ENCODE measurements at regions not wholly inside any gene's neighbourhood (a gene's known extent, or its start where the extent isn't known, plus 50 kb on each side); places are given as distances from the start of the nearest gene placed in this dataset.

GRCh38 chr5:60489377-60489776, 210.6 kb downstream of the DEPDC1B start:
- Mint-ChIP-seq H3K9me3 (no peaks in the 10 kb centered on the region), H3K27ac (no peak overlapping the region), H3K4me3 (no peak overlapping the region), H3K36me3 (ENCODE audit: insufficient read depth in 1 of 3, low read depth in 3 of 3) (no peaks in the 10 kb centered on the region), H3K27me3 (ENCODE audit: low read depth) (no peaks in the 10 kb centered on the region), H3K4me1 (peaks cover 10% of the 10 kb centered on the region in 2 experiments)
- no peaks in the 10 kb centered on the region for H3K9me3 ChIP-seq (ENCODE audit: control insufficient read depth, low read depth, low read length)
- H3T11ph ChIP-seq (ENCODE audit: low read length) = no peak overlapping the region
- H2BK5ac ChIP-seq (ENCODE audit: insufficient read length, low read length) = no peak overlapping the region
- no peak overlapping the region for H2BK12ac ChIP-seq (ENCODE audit: insufficient read length, low read depth, low read length)
- no peak overlapping the region for H4K5ac ChIP-seq (ENCODE audit: insufficient read length, low read depth, low read length)
- H2AFZ ChIP-seq (ENCODE audit: low read length) = no peak overlapping the region
- no peaks in the 10 kb centered on the region for H4K20me1 ChIP-seq (ENCODE audit: control insufficient read depth, insufficient read depth, insufficient read length)
- no peaks in the 10 kb centered on the region for H3K27me3 ChIP-seq (ENCODE audit: insufficient read depth, low read length)
- H4K8ac ChIP-seq (replicated peaks; ENCODE audit: insufficient read length, low read depth, low read length) = no peak overlapping the region
- H2BK15ac ChIP-seq (ENCODE audit: low read depth, low read length) = no peak overlapping the region
- H3K23me2 ChIP-seq (ENCODE audit: insufficient read length, low read depth, low read length, poor library complexity, severe bottlenecking) = no peaks in the 10 kb centered on the region
- H3K14ac ChIP-seq (ENCODE audit: insufficient read depth, low read length) = no peak overlapping the region
- no peaks in the 10 kb centered on the region for H3K79me1 ChIP-seq (ENCODE audit: insufficient read depth, low read depth, low read length, poor library complexity, severe bottlenecking)
- no peak overlapping the region for H3K56ac ChIP-seq (ENCODE audit: insufficient read length, low read depth, low read length)
- no peak overlapping the region for H3K9ac ChIP-seq (ENCODE audit: extremely low read depth, insufficient read length, low read length)
- no peak overlapping the region for H3K27ac ChIP-seq (ENCODE audit: insufficient read length, low read depth, low read length)
- TF ChIP-seq, protein P1, sequence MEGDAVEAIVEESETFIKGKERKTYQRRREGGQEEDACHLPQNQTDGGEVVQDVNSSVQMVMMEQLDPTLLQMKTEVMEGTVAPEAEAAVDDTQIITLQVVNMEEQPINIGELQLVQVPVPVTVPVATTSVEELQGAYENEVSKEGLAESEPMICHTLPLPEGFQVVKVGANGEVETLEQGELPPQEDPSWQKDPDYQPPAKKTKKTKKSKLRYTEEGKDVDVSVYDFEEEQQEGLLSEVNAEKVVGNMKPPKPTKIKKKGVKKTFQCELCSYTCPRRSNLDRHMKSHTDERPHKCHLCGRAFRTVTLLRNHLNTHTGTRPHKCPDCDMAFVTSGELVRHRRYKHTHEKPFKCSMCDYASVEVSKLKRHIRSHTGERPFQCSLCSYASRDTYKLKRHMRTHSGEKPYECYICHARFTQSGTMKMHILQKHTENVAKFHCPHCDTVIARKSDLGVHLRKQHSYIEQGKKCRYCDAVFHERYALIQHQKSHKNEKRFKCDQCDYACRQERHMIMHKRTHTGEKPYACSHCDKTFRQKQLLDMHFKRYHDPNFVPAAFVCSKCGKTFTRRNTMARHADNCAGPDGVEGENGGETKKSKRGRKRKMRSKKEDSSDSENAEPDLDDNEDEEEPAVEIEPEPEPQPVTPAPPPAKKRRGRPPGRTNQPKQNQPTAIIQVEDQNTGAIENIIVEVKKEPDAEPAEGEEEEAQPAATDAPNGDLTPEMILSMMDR (conservative IDR thresholded peaks at IDR 0.05) = no peak
- no peak overlapping the region for H2BK20ac ChIP-seq (ENCODE audit: low read depth, low read length, poor library complexity, severe bottlenecking)
- WGBS (ENCODE audit: extremely low coverage, insufficient read length, low lambda C conversion rate) = no CpG with 5 or more reads among the region's 2 CpGs
- no peak overlapping the region for H2AK5ac ChIP-seq (ENCODE audit: insufficient read length, low read length)
- no peak overlapping the region for H2BK120ac ChIP-seq (ENCODE audit: low read depth, low read length, poor library complexity, severe bottlenecking)
- H3K23ac ChIP-seq (ENCODE audit: insufficient read length, low read depth, low read length) = no peak overlapping the region
- H3K4ac ChIP-seq (ENCODE audit: low read depth, low read length) = no peak overlapping the region
- H3K4me2 ChIP-seq (ENCODE audit: insufficient read depth, insufficient read length, low read length) = no peak overlapping the region
- DNase-seq = no peak
- H3K79me2 ChIP-seq (ENCODE audit: insufficient read depth, low read length) = no peaks in the 10 kb centered on the region
- no peaks in the 10 kb centered on the region; the same call in 1 of the 2 replicates for H3K4me1 ChIP-seq (ENCODE audit: insufficient read depth, low read length)
- H3K18ac ChIP-seq (ENCODE audit: insufficient read length, low read depth, low read length) = no peak overlapping the region
- no peak overlapping the region for H4K91ac ChIP-seq (ENCODE audit: insufficient read length, low read depth, low read length)

All from H9 (cell line).